Activated T-helper 1 cell treated with Interleukin-2 at 50 U/mL for 16 hours (primary cell): ENCODE measurements at regions not wholly inside any gene's neighbourhood (a gene's known extent, or its start where the extent isn't known, plus 50 kb on each side); places are given as distances from the start of the nearest gene placed in this dataset.
"Not testable (repeated sequence)": the region's sequence is repeated elsewhere in the genome, so short reads cannot be mapped to it uniquely, and the experiment has no call there.

Source experiments
- DNase-seq: peaks from one replicate; pipeline ENCODE4 v3.0.0-alpha.2; 2020; ENCODE audit warnings: low read depth

DNA sequence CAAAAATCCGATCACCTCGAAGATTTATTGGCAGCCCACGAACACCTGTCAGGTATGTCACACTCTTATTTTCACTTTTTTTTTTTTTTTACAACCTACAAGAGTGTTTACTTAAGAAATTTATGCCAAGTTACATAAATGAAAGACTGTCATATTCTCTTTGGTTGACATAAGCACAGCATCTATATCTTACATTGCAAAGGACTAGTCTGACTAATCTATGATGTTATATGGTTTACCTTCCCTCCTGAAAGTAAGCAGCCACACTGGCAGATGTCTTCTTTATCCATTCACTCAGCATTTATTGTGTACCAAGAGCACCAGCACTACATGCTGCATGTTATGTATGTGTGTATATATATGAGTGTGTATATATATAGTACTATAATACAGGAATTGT is 156.3 kb downstream of the CDRT15L2 start:
- no peak for DNase-seq

- DNase-seq = not testable (repeated sequence)
Observed at GRCh38 chr17:20737636-20738035, 158.1 kb downstream of the CDRT15L2 start.

GRCh38 chr17:20771104-20771503 is 191.6 kb downstream of the CDRT15L2 start:
- no peak for DNase-seq

DNA sequence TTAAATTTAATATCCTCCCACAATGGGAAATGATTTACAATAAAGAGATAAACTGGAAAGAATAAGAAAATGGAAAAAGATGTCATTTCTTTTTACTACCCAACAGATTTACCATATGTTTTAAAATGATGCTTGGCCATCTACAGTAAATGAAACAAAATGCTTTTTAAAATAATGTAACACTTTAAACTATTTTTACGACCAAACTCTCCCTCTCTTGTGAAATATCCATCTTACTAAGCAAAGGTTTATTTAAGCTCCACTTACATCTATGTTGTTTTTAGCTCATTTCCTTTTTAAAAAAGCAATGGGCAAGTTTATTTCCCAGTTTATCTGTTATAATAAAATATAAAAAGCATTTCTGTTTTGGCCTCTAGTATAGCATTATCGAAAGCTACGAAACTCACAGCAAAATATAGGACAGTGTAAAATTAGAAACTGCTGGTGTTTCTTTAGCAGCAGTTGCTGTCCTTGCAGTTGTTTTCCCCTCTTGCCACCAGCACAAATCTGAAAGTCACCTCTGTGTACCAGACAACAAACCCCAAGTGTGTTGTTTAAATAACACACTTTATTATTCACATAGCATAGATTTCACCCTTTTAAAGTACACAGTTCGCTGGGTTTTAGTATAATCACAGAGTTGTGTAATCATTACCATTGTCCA is 195.1 kb downstream of the CDRT15L2 start:
- no peak for DNase-seq

DNA sequence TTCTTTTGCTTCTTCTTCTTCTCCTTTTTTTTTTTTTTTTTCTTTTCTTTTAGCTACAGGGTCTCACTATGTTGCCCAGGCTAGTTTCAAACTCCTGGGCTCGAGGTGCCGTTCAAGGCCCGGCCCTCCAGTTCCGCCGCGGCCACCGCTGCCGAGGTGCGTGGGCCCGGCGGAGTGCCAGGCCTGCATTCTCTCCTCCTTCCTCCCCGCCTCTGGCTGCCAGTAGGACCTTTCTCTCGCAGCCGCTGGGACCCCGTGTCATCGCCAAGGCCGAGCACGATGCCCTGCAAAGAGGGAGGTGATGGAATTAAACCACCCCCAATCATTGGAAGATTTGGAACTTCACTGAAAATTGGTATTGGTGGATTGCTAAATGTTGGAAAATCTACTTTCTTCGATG is 195.8 kb downstream of the CDRT15L2 start:
- no peak for DNase-seq

DNA sequence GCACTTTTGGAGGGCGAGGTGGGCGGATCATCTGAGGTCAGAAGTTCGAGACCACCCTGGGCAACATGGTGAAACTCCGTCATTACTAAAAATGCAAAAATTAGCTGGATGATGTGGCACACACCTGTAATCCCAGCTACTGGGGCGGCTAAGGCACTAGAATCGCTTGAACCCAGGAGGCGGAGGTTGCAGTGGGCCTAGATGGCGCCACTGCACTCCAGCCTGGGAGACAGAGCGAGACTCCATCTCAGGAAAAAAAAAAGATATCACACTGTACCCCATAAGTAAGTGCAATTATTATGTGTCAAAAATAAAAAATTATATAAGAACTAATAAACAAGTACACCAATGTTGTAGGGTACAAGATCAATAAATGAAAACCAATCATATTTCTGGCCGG is 200.0 kb downstream of the CDRT15L2 start:
- no peak for DNase-seq

DNA sequence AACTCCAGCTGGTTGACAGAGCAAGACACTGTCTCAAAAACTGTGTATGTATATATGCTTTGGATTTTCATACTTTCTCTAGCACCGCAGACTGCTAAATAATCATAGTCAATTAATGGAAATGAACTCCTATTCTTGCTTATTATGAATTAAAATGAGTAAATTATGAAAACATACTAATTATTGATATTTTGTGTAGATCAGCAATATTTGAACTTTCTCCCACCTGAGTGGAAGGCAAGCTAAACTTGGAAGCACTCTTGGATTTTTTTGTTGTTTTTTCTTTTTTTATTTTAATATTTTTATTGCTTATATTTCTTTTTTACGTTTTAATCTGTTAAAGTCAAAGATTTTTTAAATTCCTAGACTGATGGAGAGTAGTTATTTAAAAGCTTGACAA is 201.7 kb downstream of the CDRT15L2 start:
- DNase-seq = no peak

GRCh38 chr17:20781869-20782268 is 202.3 kb downstream of the CDRT15L2 start:
- DNase-seq = not testable (repeated sequence)

GRCh38 chr17:20783091-20783490 is 203.6 kb downstream of the CDRT15L2 start:
- no peak for DNase-seq

GRCh38 chr17:20784100-20784665 is 204.7 kb downstream of the CDRT15L2 start:
- DNase-seq = no peak

- DNase-seq = no peak
Observed at GRCh38 chr17:20787281-20787680, 207.8 kb downstream of the CDRT15L2 start.

DNA sequence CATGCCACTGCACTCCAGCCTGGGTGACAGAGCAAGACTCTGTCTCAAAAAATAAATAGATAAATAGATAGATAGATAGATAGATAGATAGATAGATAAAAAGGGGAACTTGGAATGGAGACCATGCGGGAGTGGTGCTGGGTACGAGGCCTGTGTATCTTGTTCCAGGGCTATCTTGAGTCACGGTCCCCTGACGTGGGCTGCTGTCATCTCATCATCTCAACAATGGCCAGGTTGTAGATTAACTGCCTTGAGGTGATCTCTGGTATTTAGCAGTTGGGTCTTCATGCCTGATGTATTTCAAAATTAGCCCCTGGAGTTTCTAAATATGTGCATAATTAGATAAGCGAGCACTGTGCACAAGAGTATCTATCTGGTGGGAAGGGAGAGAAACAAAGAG is 212.1 kb downstream of the CDRT15L2 start:
- DNase-seq = no peak

GRCh38 chr17:20794532-20794931 is 215.0 kb downstream of the CDRT15L2 start:
- not testable (repeated sequence) for DNase-seq

- DNase-seq = no peak
Observed at GRCh38 chr17:20797292-20797691, 217.8 kb downstream of the CDRT15L2 start.

GRCh38 chr17:20800146-20800545 is 220.6 kb downstream of the CDRT15L2 start:
- DNase-seq = no peak

DNA sequence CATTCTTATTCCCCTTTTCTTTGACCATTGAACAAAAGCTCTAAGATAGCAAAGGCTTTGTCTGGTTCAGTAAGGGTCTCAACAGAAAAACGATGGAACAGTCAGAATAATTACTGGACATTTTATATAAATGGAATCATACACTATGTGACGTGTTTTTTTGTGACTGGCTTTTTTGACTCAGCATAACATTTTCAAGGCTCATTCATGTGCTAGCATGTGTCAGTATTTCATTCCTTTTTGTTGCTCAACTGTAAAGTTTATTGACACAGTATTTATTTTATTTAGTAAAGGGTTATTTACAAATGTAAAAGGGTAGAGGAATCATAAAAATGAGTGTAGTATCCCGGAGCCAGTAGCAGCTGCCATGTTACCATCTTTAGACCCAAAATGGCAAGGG is 226.2 kb downstream of the CDRT15L2 start:
- no peak for DNase-seq

GRCh38 chr17:20807566-20807965 is 228.0 kb downstream of the CDRT15L2 start:
- DNase-seq = not testable (repeated sequence)

DNA sequence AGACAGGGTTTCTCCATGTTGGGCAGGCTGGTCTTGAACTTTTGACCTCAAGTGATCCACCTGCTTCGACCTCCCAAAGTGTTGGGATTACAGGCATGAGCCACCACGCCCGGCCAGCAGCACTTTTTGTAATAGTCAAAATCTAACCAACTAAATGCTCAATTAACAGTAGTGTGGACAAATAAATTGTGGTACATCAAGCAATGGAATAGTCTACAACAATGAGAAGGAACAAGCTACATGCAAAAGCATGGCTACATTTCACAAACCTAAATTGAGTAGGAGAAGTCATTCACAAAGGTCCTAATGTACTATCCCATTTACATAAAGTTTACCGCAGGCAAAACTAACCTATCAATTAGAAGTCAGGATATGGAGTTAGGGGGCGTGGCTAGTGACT is 227.4 kb downstream of the USP22 start:
- not testable (repeated sequence) for DNase-seq

DNA sequence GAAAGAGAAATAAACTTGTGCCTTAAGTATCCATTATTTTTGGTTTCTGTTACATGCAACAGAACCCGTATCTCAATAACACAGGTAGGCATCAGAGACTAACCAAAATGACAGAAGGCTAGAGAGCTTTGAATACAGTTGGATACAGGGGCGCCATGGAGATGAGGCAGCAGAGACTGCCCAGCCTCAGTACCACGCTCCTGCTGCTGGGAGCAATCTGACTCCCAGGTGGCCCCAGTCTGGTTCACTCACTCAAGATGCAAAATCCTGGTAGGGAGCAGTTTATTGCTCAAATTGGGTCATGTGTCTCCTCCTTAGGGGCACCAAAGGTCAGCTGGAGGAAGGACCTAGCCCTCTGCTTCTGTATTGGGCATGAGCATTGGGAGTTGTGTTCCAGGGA is 218.9 kb downstream of the USP22 start:
- DNase-seq = no peak

- DNase-seq = no peak
Observed at GRCh38 chr17:20825539-20825938, 217.3 kb downstream of the USP22 start.

DNA sequence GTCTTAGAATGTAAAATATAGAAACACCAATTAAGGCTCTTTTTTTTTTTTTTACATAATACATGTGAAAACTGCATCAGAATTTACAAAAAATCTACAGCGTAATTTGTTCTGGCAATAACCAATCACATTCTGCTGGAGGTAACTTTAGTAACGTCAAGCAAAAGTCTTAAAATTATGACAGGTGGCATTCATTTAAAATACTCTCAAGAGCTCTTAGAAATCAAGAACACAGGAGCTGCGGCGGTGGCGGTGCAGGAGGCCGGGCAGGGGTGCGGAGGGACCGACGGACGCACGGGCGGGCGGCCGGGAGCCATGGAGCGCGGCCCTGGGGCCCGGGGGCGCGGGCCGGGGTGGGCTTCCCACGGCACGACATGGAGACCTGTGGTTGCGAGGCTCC is 202.4 kb downstream of the USP22 start:
- not testable (repeated sequence) for DNase-seq

DNA sequence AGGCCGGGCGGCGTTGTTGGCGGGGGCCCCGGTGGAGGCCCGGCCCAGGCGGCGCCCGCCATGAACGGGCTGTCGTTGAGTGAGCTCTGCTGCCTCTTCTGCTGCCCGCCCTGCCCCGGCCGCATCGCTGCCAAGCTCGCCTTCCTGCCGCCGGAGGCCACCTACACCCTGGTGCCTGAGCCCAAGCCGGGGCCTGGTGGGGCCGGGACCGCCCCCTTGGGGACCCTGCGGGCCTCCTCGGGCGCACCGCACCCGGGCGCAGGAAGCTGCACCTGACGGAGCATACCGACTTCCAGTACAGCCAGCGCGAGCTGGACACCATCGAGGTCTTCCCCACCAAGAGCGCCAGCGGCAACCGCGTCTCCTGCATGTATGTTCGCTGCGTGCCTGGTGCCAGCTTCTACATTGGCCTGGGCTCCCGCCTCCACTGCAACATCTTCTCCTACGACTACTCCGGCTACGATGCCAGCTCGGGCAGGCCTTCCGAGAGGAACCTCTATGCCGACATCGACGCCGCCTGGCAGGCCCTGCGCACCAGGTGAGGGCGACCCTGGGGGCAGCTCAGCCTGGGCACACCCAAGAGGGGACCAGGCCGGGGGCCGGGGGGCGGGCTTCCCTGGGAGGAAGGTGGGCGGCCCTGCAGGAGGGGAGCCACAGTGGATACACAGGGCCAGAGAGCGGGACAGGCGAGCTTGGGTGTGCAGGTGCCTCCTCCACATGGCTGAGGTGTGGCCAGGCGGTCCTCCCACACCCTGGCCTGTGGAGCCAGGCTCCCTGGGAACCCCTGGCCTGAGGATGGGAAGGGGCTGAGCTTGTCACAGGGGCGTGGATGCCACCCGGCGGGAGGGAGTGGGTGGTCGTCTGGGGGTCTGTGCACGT is 201.6 kb downstream of the USP22 start:
- DNase-seq = not testable (repeated sequence)

DNA sequence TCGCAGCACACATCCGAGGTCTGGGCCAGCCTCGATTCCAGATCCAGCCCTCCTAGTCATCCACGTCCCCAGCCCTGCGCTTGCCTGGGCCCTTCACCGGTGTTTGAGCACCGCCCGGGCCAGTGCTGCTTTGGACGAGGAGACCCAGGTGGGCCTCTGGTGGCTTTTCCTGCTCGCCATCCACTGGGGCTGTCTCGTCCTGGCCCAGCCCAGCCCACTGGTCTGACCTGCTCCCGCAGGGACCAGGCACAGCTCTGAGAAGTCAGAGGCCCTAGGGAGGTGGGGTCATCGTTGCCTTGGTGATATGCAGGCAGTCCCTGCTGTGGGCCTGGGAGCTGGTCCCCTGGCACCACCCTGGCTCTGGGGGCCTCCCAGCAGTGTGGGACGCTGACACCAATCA is 200.8 kb downstream of the USP22 start:
- DNase-seq = not testable (repeated sequence)
